NCI-H2196 treated with DMSO at 0.1 percent for 48 hours (cell line): ENCODE measurements at regions not wholly inside any gene's neighbourhood (a gene's known extent, or its start where the extent isn't known, plus 50 kb on each side); places are given as distances from the start of the nearest gene placed in this dataset.
"Not testable (repeated sequence)": the region's sequence is repeated elsewhere in the genome, so short reads cannot be mapped to it uniquely, and the experiment has no call there.

Source experiments
- DNase-seq: peaks from one replicate; lab custom pipeline; 2025; ENCODE audit not compliant: unreplicated experiment; lab: John Stamatoyannopoulos, UW

GRCh38 chr12:131561891-131562684 is 148.8 kb upstream of the SFSWAP start:
- DNase-seq = no peak

DNA sequence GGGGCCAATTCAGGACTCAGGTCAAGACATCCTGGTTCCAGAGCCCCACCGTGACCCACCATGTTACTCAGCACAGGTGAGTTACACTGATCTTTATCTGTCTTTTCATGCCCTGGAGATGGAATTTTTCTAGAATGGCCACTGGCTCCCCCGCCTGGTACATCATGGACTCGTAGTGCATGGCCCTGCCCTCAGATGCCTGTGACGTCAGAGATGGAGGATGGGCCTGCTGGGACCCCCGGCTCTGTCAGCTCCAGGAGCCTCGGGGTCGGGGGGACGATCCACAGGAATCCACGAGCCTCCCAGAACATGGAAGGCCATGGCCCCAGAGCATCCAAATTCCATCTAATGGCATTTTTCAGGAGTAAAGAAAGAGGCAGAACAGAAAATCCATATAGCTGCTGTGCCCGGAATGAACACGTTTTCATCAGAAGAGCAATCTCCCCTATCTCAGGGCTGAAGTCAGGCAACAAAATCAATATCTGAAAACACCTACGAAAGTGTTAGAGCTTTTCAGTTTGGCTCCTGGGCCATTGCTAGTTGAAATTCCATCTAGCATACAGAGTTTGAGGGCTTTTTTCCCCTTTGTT is 146.7 kb upstream of the SFSWAP start:
- not testable (repeated sequence) for DNase-seq

DNA sequence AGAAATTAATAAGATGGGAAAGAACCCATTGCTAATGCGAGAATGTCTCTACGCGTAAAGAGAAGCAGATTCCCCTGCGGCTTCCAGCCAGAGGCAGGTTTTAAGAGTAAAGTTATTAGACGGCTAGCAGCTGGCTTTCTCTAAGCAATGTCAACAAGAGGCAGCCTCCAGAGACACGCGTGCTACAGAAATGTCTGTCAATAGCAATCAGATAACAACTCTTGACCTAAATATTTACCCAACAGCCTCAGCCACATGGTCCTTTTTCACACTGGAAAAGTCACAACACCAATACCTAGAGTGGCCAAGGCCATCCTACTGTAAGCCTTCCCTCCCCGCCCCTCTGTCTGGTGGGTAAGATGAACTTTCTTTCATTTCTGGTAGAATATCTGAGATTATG is 146.0 kb upstream of the SFSWAP start:
- DNase-seq = no peak

DNA sequence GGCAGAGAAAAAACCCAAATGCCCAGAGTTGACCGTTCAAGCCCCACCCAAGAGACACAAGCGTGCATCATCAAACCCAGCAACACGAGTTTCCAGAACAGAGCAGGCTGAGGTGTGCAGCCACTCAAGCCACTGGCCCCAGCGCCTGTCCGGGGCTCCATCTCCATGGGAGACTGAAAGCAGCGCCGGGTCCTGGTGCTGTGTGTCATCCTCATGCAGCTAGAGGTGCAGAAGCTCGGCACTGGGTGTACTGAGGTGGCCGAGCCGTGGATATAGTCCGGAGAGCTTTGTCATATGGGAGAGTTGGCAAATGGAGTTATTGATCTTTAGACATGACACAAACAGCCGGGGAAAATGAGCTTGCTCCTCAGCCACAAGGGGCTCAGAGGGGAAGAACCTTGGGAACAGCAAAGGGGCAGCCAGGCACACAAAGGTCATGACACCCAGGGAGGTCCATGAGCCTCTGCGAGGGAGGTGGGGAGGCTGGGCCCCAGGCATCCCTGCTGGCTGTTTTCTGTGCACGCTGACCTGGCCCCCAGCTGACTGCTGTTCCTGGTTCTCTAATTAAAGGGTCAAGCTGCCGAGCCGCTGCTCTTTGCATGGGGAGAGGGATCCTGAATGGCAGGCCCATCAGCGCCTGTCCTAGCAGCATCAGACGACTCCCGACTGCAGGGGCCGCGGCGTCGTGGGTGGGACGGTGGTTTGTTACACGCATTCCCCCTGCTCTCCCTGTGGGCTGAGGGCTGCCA is 145.4 kb upstream of the SFSWAP start:
- DNase-seq = no peak

DNA sequence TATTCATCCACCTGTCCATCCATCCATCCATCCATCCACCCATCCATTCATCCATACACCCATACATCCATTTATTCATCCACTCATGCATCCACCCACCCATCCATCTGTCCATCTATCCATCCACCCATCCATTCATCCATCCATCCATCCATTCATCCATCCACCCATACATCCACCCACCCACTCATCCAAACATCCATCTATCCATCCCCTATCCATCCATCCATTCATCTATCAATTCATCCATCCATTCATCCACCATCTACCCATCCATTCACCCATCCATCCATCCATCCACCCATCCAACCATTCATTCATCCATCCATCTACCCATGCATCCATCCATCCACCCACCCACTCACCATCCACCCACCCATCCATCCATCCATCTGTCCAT is 142.6 kb upstream of the SFSWAP start:
- DNase-seq = no peak

GRCh38 chr12:131570596-131570995 is 140.3 kb upstream of the SFSWAP start:
- no peak for DNase-seq

GRCh38 chr12:131571827-131572226 is 139.1 kb upstream of the SFSWAP start:
- no peak for DNase-seq

- no peak for DNase-seq
Observed at GRCh38 chr12:131572626-131573025, 138.3 kb upstream of the SFSWAP start.

GRCh38 chr12:131573631-131574394 is 137.1 kb upstream of the SFSWAP start:
- no peak for DNase-seq

DNA sequence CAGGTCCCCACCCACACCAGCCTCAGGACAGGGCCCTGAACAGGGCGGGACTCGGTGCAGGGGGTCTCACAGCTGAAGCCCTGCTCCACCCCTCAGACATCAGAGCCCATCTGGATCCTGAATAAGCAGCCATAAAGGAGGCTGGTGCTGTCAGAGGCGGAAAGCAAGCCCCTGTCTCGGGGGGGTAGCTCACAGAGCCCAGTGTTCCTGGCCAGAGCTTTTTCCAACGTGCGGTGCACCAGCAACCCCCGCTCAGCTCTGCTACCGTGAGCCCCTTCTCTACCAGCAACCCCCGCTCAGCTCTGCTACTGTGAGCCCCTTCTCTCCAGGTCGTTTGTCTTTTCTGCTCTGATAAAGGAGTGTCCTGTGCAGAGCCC is 136.5 kb upstream of the SFSWAP start:
- DNase-seq = no peak

- DNase-seq = no peak
Observed at GRCh38 chr12:131575371-131575770, 135.5 kb upstream of the SFSWAP start.

DNA sequence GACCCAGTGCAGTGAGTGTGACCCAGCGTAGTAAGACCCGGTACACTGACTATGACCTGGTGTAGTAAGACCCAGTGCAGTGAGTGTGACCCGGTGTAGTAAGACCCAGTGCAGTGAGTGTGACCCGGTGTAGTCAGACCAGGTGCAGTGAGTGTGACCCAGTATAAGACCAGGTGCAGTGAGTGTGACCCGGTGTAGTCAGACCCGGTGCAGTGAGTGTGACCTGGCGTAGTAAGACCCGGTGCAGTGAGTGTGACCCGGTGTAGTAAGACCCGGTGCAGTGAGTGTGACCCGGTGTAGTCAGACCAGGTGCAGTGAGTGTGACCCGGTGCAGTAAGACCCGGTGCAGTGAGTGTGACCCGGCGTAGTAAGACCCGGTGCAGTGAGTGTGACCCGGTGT is 134.2 kb upstream of the SFSWAP start:
- DNase-seq = not testable (repeated sequence)

DNA sequence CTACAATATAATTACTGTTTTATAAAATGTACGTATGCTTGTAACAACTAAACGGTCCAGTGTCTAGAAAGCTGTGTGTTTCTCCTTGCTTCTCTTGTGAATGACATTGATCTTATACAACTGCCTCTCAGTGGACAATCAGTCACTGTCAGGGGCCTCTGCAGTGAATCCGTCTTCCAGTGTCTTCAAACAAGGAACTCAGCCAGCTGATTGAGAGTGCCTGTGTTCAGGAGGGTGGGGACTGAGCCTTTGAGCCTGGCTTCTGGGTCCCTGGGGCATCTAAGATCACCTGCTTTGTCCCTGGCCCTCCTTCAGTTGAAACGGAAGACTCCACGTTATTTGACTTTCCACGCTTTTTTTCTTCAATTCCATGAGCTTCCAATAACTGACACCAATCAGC is 133.1 kb upstream of the SFSWAP start:
- no peak for DNase-seq

DNA sequence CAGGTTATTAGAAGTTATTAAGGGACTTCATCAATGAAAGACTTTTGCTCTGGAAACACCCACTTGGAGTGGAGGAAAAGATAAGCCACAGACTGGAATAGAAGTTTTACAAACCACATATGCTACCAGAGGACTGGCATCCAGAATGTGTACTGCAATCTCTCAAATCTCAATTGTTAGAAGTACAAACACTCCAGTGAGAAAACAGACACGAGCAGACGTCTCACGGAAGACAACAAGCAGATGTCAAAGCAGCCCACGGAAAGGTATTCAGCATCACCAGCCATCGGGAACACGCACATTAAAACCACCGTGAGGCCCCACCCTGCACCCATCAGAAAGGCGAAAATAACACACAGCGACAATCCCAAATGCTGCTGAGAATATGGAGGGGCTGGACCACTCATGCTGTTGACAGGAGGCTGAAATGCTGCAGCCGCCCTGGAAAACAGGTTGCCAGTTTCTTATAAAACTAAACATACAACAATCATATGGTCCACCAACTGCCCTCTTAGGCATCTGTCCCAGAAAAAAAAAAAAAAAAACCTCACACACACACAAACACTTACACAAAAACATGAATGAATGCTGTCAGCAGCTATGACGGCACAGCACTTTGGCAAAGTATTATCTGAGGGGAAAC is 131.9 kb upstream of the SFSWAP start:
- DNase-seq = no peak

DNA sequence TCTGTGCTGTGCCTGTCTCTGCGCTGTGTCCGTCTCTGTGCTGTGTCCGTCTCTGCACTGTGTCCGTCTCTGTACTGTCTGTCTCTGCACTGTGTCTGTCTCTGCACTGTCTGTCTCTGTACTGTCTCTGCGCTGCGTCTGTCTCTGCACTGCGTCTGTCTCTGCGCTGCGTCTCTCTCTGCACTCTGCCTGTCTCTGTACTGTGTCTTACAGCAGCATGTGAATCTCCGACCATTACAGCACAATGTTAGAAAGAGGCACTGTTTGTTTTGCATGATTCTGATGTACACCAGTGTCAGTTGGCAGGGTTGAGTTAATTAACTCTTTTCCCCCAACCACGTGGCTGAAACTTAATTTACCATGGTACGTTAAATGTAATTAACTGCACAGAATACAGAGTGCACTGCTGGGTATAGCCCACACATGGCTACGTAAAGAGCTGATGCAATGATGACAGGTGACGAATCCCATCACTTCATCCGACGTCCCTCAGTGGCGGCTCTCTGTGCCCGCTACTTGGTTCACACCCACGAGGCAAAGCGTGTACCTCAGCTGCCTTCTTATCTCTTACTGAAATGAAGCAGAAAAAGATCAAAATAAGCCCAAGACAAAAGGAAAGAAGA is 127.7 kb upstream of the SFSWAP start:
- DNase-seq = no peak

DNA sequence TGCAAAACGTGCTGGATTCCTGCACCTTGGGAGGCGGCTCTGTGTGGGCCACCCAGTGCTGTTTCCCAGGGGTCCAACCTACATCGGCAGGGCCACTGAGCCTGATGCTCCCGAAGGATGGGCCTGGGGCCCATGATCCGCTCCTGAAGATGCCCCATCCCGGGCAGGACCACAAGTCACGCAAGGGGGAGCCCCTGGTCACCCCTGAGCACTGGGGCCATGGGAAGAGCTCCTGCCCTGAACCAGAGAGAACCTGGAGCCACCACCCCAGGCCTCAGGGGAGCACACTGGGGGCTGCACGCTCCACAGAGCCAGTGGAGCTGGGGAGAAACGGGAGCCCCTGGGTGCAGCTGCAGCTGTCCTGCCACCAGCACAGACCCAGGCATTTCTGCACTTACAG is 124.6 kb upstream of the SFSWAP start:
- DNase-seq = no peak

DNA sequence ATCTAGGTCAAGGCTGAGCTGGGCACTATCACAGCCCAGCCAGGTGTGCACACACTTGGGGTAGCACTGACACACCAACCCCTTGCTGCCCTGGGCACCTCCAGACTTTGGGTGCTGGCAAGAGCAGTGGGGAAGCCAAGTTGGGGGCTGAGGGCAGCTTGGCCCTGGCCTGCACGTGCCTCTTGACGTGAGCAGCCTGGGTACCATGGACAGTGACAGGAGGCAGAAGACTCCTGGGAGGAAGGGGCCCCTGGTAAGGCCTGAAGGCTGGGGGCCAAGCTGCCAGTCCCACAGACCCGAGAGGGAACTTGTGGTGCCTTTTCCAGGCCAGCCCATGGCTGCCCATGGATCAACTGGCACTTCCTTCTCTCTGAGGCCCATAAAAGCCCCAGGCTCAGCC is 124.1 kb upstream of the SFSWAP start:
- DNase-seq = no peak

DNA sequence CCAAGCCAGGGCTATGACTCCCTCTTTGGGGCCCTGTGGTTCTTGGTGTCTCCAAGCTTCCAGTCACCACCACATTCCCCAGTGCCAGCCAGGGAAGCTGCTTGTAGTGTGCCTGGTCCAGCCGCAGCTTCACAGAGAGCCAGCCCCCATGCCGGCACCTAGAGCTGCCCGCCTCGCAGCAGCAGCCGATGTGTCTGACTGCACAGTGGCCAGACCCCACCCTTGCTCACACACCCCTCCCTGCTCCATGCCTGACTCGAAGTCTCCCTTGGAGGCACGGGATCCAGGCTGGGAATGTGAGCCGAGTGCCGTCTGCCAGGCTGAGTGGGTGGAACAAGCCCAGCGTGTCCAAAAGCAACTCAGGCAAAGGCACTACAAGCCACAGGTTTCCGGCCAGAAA is 123.3 kb upstream of the SFSWAP start:
- DNase-seq = no peak

DNA sequence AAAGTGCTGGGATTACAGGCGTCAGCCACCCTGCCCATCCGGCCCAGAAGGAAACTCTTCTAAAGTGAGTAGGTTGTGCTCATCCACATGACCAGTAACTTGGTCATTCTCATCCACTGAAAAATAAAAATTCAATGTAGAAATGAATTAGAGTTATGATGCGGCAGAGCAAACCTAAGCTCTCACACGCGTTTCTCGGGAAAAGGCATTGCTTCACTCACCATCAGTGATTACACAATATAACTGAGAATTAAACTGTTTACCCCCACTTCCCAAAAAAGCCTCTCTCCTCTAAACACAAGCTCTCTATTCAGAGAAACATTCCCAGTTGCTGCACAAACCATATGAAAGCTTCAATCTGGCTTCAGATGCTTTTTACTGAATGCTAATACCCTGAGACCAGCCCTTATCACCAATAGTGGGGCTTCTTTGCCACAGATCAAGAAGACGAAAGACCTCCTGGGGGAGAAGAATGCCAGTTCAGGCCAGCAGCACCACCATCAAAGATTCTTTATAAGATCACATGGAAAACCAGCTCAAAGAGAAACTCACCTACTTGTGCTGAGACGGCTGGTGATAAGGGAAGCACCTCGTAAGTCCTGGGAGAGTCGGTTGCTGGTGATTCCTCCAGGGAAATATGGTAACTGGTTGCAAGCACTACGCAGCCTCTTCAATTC is 121.5 kb upstream of the SFSWAP start:
- DNase-seq = no peak

DNA sequence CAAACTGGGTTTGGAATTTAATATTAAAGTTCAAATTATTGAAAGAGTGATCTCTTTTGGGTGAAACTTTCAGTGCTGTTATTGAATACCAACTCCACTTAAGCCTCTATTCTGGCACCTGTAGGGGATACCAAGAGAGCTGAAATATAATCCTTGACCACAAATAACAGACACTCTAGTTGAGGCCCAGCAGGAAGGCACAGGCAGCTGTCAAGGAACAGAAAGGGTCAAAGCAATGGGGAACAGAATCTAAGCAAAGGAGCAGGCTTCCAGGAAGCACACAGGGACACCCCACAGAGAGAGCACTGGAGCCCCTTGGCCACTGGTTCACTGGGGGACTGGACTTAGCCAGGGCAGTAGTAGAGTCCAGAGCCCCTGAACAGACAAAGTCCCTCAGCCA is 120.9 kb upstream of the SFSWAP start:
- no peak for DNase-seq
